ENCODE measurements at regions not wholly inside any gene's neighbourhood (a gene's known extent, or its start where the extent isn't known, plus 50 kb on each side); places are given as distances from the start of the nearest gene placed in this dataset.
A peak's percentile ranks its signal among the peaks of the same experiment; 100 is the strongest.
"Not testable (repeated sequence)": the region's sequence is repeated elsewhere in the genome, so short reads cannot be mapped to it uniquely, and the experiment has no call there.

- no peak for DNase-seq (ENCODE audit: low spot score)
Measured at GRCh38 chr6:14597090-14597489, 479.5 kb downstream of the CD83 start.

- DNase-seq (ENCODE audit: low spot score): peak; percentile 14
Measured at GRCh38 chr6:14598017-14598864, 480.7 kb downstream of the CD83 start.

- DNase-seq (ENCODE audit: low spot score): not testable (repeated sequence)
Measured at GRCh38 chr6:14600306-14600705, 482.7 kb downstream of the CD83 start.

- peak; percentile 22 for DNase-seq (ENCODE audit: low spot score)
Measured at GRCh38 chr6:14601490-14601889, 483.9 kb downstream of the CD83 start.

- DNase-seq (ENCODE audit: low spot score): no peak
Measured at GRCh38 chr6:14606353-14606752, 488.8 kb downstream of the CD83 start.

- DNase-seq (ENCODE audit: low spot score): no peak
Measured at GRCh38 chr6:14610141-14610540, 492.6 kb downstream of the CD83 start.

- DNase-seq (ENCODE audit: low spot score): peak; percentile 65
Measured at GRCh38 chr6:14612016-14612980, 494.7 kb downstream of the CD83 start.

GRCh38 chr6:14614631-14615030, 497.1 kb downstream of the CD83 start:
- no peak for DNase-seq (ENCODE audit: low spot score)

- DNase-seq (ENCODE audit: low spot score): no peak
Measured at GRCh38 chr6:14616656-14617055, 499.1 kb downstream of the CD83 start.

- DNase-seq (ENCODE audit: low spot score): no peak
Measured at GRCh38 chr6:14618759-14619418, 501.3 kb downstream of the CD83 start.

GRCh38 chr6:14619419-14619781, 501.8 kb downstream of the CD83 start:
- DNase-seq (ENCODE audit: low spot score): no peak

GRCh38 chr6:14620522-14620921, 502.9 kb downstream of the CD83 start:
- DNase-seq (ENCODE audit: low spot score): no peak

GRCh38 chr6:14621518-14621917, 503.9 kb downstream of the CD83 start:
- no peak for DNase-seq (ENCODE audit: low spot score)

GRCh38 chr6:14622085-14622484, 504.5 kb downstream of the CD83 start:
- DNase-seq (ENCODE audit: low spot score): no peak

- DNase-seq (ENCODE audit: low spot score): no peak
Measured at GRCh38 chr6:14622909-14623505, 505.4 kb downstream of the CD83 start.

- no peak for DNase-seq (ENCODE audit: low spot score)
Measured at GRCh38 chr6:14625173-14625895, 507.8 kb downstream of the CD83 start.

GRCh38 chr6:14626556-14626955, 509.0 kb downstream of the CD83 start:
- DNase-seq (ENCODE audit: low spot score): no peak

GRCh38 chr6:14630016-14630415, 512.4 kb downstream of the CD83 start:
- peak; percentile 34 for DNase-seq (ENCODE audit: low spot score)

GRCh38 chr6:14633479-14633878, 515.9 kb downstream of the CD83 start:
- DNase-seq (ENCODE audit: low spot score): no peak

- no peak for DNase-seq (ENCODE audit: low spot score)
Measured at GRCh38 chr6:14634072-14634471, 516.5 kb downstream of the CD83 start.

GRCh38 chr6:14635195-14635594, 517.6 kb downstream of the CD83 start:
- peak; percentile 52 for DNase-seq (ENCODE audit: low spot score)
